Tibial nerve (tissue), 4 donors: ENCODE measurements at regions not wholly inside any gene's neighbourhood (a gene's known extent, or its start where the extent isn't known, plus 50 kb on each side); places are given as distances from the start of the nearest gene placed in this dataset.

Experiments used
- DNase-seq, 2 donors: peaks; one replicate each; pipeline ENCODE4 v3.0.0-alpha.2; 2019; ENCODE audit warnings: low spot score in 2 of 2
- H3K27ac ChIP-seq, 4 donors: fragments of 200-600 bp; sonication (generic) in 3 of 4; one replicate each; pipeline ENCODE4 v1.5.1; 2017 to 2019; ENCODE audit warnings: mild to moderate bottlenecking in 1 of 4
- H3K27me3 ChIP-seq, 2 donors: fragments of 200-600 bp; sonication (generic) in 1 of 2; one replicate each; pipeline versions ENCODE4 v1.5.1 to v1.6.0; 2017 to 2019
- H3K36me3 ChIP-seq, 3 donors: fragments of 200-600 bp; sonication (generic); one replicate each; pipeline ENCODE4 v1.5.1; 2018 to 2019
- H3K4me1 ChIP-seq, 4 donors: fragments of 200-600 bp; sonication (generic) in 3 of 4; one replicate each; pipeline ENCODE4 v1.5.1; 2017 to 2019
- H3K4me3 ChIP-seq, 4 donors: fragments of 200-600 bp; sonication (generic) in 3 of 4; one replicate each; pipeline ENCODE4 v1.5.1; 2017 to 2019; ENCODE audit warnings: mild to moderate bottlenecking in 1 of 4, moderate library complexity in 1 of 4
- H3K9me3 ChIP-seq, 4 donors: fragments of 200-600 bp; sonication (generic) in 3 of 4; one replicate each; pipeline ENCODE4 v1.5.1; 2017 to 2019
- CTCF ChIP-seq, 5 experiments: fragments of 200-600 bp in 3 of 5; fragments of 450-650 bp in 2 of 5; sonication (generic) in 3 of 5; IDR thresholded peaks; one replicate each; pipeline ENCODE4 v1.5.1; 2016 to 2019; ENCODE audit warnings: antibody characterized with exemption in 5 of 5, mild to moderate bottlenecking in 3 of 5, moderate library complexity in 2 of 5
- EP300 ChIP-seq, 2 donors: sonication (generic); formaldehyde crosslinking; IDR thresholded peaks; one replicate each; pipeline ENCODE4 v1.6.1; 2017; ENCODE audit warnings: antibody characterized with exemption in 2 of 2, mild to moderate bottlenecking in 1 of 2
- POLR2A ChIP-seq, 2 donors: fragments of 450-650 bp; IDR thresholded peaks; one replicate each; pipeline ENCODE4 v1.6.1; 2017; ENCODE audit warnings: antibody characterized with exemption in 2 of 2, mild to moderate bottlenecking in 2 of 2, moderate library complexity in 2 of 2
- WGBS, 2 donors: methylation state at CpG; one replicate each; pipeline ENCODE4 v1.1.5; 2018; 5-methylcytosine and 5-hydroxymethylcytosine counted together

- H3K27ac ChIP-seq: no peak overlapping the region
- H3K4me3 ChIP-seq: no peak overlapping the region
- no peaks in the 10 kb centered on the region for H3K4me1 ChIP-seq
- 96 to 97% methylated on average over 3 of the region's 3 CpGs for WGBS, 2 donors
- no peaks in the 10 kb centered on the region for H3K36me3 ChIP-seq
- H3K27me3 ChIP-seq: no peaks in the 10 kb centered on the region
- DNase-seq: no peak
- TF ChIP-seq CTCF (IDR thresholded peaks at IDR 0.05) (no peak), EP300 (IDR thresholded peaks at IDR 0.05) (no peak), POLR2A (IDR thresholded peaks at IDR 0.05) (no peak)
- H3K9me3 ChIP-seq: no peaks in the 10 kb centered on the region
These were observed 1090.0 kb upstream of the ZEB2 start for GRCh38 chr2:145609951-145610350.

- Histone ChIP-seq H3K36me3 (no peaks in the 10 kb centered on the region), H3K9me3 (no peaks in the 10 kb centered on the region), H3K27me3 (no peaks in the 10 kb centered on the region), H3K27ac (no peak overlapping the region), H3K4me1 (peaks cover 0 to 20% (median 0%) of the 10 kb centered on the region in 4 donors), H3K4me3 (no peak overlapping the region)
- WGBS, 2 donors: 84 to 85% methylated on average over 1 of the region's 1 CpG
- TF ChIP-seq POLR2A (IDR thresholded peaks at IDR 0.05) (no peak), CTCF (IDR thresholded peaks at IDR 0.05) (no peak), EP300 (IDR thresholded peaks at IDR 0.05) (no peak)
- no peak for DNase-seq
These were observed 1081.5 kb upstream of the ZEB2 start for GRCh38 chr2:145601361-145601925.

GRCh38 chr2:145600811-145601210, 1080.9 kb upstream of the ZEB2 start:
- TF ChIP-seq CTCF (IDR thresholded peaks at IDR 0.05): no peak
- TF ChIP-seq POLR2A (IDR thresholded peaks at IDR 0.05): no peak
- no peak for TF ChIP-seq EP300 (IDR thresholded peaks at IDR 0.05)
- WGBS, 2 donors: 81 to 93% methylated on average over 1 of the region's 1 CpG

GRCh38 chr2:145599756-145600155, 1079.8 kb upstream of the ZEB2 start:
- Histone ChIP-seq H3K9me3 (no peaks in the 10 kb centered on the region), H3K27me3 (no peaks in the 10 kb centered on the region), H3K4me3 (no peak overlapping the region), H3K4me1 (peaks cover 0 to 20% (median 0%) of the 10 kb centered on the region in 4 donors), H3K36me3 (no peaks in the 10 kb centered on the region), H3K27ac (no peak overlapping the region)
- no peak for DNase-seq
- TF ChIP-seq POLR2A (IDR thresholded peaks at IDR 0.05) (no peak), CTCF (IDR thresholded peaks at IDR 0.05) (no peak), EP300 (IDR thresholded peaks at IDR 0.05) (no peak)

More at GRCh38 chr2:145600811-145601210, 1080.9 kb upstream of the ZEB2 start:
- H3K36me3 ChIP-seq: no peaks in the 10 kb centered on the region
- no peaks in the 10 kb centered on the region for H3K27me3 ChIP-seq
- H3K9me3 ChIP-seq: no peaks in the 10 kb centered on the region
- peaks cover 0 to 20% (median 0%) of the 10 kb centered on the region in 4 donors for H3K4me1 ChIP-seq
- no peak for DNase-seq
- no peak overlapping the region for H3K4me3 ChIP-seq
- H3K27ac ChIP-seq: no peak overlapping the region

GRCh38 chr2:145598434-145598833, 1078.5 kb upstream of the ZEB2 start:
- Histone ChIP-seq H3K9me3 (no peaks in the 10 kb centered on the region), H3K27me3 (no peaks in the 10 kb centered on the region), H3K36me3 (no peaks in the 10 kb centered on the region), H3K27ac (no peak overlapping the region), H3K4me1 (peaks cover 0 to 20% (median 0%) of the 10 kb centered on the region in 4 donors), H3K4me3 (no peak overlapping the region)
- TF ChIP-seq POLR2A (IDR thresholded peaks at IDR 0.05) (no peak), EP300 (IDR thresholded peaks at IDR 0.05) (no peak), CTCF (IDR thresholded peaks at IDR 0.05) (no peak)
- no peak for DNase-seq
- 76 to 79% methylated on average over 4 of the region's 4 CpGs for WGBS, 2 donors
